ACHN (cell line): ENCODE measurements at regions not wholly inside any gene's neighbourhood (a gene's known extent, or its start where the extent isn't known, plus 50 kb on each side); places are given as distances from the start of the nearest gene placed in this dataset.
A peak's percentile ranks its signal among the peaks of the same experiment; 100 is the strongest.

Source experiments
- DNase-seq: peaks from one replicate; pipeline ENCODE4 v3.0.0-alpha.2; 2015
- in situ Hi-C: cut with HindIII; loops from 2 replicates; pipeline ENCODE4 v1.10.0; 2017; ENCODE audit warnings: low sequenced_read_pairs, low pct_ligation_motif_present, low pct_unique_long_range_greater_than_20kb

GRCh38 chr13:104841110-104841509 is 1694.4 kb downstream of the EFNB2 start:
- no peak for DNase-seq
- in situ Hi-C loops: no loop called here

GRCh38 chr13:104837756-104838155 is 1697.7 kb downstream of the EFNB2 start:
- no peak for DNase-seq
- in situ Hi-C loops: no loop called here

GRCh38 chr13:104833221-104833620 is 1702.2 kb downstream of the EFNB2 start:
- DNase-seq: no peak
- in situ Hi-C loops: no loop called here

DNA sequence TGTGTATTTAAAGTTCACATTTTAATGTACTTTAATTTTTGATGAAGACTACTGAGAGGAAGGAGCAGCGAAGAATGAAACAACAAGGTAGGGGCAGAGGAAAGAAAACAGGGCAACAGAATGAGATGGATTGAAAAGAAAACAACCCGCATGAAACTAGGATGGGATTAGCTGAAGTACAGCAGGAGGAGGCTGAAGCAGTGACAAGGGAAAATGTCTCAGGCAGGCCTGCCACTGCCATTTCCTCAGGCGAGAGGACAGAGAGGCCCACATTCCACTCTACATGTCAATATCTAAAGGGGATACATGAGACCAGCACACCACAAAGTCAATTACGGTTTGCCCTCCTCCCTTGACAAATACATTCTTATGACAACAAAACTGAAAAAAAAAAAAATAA is 1703.2 kb downstream of the EFNB2 start:
- in situ Hi-C loops: no loop called here
- DNase-seq: no peak

DNA sequence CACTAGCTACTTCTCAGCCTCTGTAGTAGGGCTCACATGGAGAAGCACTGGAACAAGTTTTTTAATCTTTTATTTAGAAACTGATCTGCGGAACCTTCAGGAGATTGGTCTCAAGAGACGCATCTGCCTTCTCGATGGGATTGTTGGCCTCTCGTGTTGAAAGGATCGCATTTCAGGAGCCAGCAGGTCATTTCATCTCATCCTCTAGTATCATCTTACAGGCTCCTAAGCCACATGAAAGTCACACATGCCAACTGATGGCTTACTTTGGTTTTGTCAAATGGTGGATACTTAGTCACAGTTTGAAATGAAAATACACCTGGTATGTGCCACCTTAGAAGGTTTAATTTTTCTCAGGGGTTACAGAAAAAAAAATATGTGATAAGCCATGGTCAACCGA is 1703.6 kb downstream of the EFNB2 start:
- in situ Hi-C loops: no loop called here
- DNase-seq: no peak

DNA sequence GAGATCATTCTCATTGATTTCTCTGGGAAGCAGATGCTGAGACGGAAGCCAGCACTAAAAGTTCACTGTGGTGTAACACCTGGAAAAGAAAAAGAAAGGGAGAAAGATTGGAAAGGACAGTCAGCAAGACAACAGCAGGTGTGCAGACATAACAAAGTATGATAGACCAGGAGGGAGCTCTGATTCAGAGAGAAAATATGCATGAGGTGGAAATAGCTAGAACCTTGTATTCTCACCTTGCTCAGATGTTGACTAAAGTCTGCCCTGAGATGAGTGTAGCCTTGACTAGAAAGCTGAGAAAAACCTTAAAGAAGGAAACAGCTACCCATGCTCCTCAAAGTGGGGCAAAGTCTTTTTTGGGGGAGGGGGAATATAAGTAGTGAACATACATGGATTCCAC is 1711.8 kb downstream of the EFNB2 start:
- no peak for DNase-seq
- in situ Hi-C loops: no loop called here

- DNase-seq: no peak
- in situ Hi-C loops: no loop called here
Measured at GRCh38 chr13:104823071-104823470, 1712.4 kb downstream of the EFNB2 start.

DNA sequence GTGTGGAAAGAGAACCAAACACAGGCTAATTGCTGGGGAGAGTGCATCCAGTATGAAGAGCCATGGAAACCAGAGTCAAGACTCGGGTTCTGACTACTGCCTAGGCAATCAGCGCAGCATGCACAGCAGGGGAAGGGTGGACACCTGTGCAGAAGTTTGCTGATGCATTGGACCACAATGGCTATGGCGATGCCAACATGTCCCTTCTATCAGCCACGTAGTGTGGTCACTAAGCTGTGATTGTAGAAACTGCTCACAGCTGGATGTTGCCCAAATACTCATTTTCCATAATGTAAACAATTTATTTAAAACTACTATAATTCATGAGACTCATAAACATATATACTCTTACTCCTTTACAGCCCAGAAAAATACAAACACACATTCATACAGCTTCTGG is 1718.2 kb downstream of the EFNB2 start:
- in situ Hi-C loops: no loop called here
- no peak for DNase-seq

GRCh38 chr13:104816726-104817125 is 1718.7 kb downstream of the EFNB2 start:
- in situ Hi-C loops: no loop called here
- no peak for DNase-seq

DNA sequence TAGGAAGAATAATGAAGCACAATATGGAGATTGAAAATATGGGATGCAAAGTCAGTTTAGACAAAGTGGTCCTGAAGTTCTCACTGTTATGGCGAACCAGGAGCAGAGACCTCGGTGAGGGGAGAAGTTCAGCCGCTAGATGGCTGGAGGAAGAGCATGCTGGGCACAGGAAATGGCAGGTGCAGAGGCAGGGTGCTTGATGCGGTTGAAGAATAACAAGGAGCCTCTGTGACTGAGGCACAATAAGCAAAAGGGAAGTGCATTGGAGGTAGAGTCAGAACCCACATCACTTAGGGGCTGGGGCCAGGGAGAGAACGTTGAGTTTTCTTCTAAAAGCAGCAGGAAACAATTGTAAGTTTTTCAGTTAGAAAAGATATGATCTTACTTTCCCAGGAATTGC is 1725.2 kb downstream of the EFNB2 start:
- in situ Hi-C loops: no loop called here
- no peak for DNase-seq

GRCh38 chr13:104809483-104809882 is 1726.0 kb downstream of the EFNB2 start:
- in situ Hi-C loops: no loop called here
- no peak for DNase-seq

DNA sequence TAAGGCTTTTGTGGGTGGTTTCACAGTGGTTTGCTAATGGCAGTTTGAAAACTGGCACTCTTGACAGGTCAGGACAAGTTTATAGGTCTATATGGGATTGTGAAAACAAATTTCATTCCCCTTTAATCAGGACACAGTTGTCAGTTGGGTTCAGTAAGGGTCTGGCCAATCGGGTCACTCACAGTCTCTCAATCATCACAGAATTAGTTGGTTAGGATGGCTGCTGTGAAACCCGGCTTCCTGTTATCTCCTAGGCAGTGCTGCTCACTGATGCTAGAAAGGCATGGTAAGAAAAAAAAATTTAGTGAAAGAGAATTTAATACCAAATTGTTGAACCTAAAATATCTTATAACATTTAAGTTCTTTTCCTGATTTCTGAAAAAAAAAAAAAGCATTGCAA is 1730.1 kb downstream of the EFNB2 start:
- no peak for DNase-seq
- in situ Hi-C loops: no loop called here

DNA sequence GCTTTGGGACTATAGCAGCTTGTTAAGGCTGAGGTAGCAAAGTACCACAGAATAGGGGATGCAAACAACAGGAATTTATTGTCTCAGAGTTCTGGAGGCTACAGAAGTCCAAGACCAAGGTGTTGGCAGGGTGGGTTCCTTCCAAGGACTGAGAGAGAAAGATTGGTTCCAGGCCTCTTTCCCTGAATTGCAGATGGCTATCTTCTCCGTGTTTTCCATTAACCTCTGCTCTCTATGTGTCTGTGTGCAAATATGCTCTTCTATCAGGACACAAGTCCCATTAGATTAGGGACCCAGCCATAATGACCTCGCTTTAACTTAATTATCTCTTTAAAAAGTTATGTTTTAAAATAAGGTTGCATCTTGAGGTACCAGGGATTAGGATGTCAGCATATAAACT is 1732.9 kb upstream of the SLC10A2 start:
- DNase-seq: no peak
- in situ Hi-C loops: no loop called here

GRCh38 chr13:104798486-104798885 is 1732.3 kb upstream of the SLC10A2 start:
- no peak for DNase-seq

DNA sequence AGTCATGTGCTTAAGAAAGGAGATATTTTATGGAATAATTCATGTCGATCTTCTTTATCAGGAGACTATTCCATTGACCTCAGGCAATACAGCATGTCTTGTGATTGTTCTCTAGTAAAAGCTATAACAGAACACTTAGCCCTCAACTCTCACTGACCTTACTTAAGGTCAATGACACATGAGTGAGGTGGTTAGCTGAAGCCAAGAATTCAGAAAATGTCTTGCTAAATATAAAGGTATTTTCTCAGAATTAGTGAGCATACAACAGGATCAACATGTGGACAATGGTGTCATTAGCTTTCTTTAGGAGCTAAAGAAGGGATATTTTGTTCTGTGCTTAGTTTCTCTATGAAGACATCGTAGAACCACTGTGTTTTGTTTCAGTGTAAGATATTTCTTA is 1730.4 kb upstream of the SLC10A2 start:
- in situ Hi-C loops: no loop called here
- DNase-seq: no peak

More at GRCh38 chr13:104798486-104798885, 1732.3 kb upstream of the SLC10A2 start:
- in situ Hi-C loops: no loop called here

DNA sequence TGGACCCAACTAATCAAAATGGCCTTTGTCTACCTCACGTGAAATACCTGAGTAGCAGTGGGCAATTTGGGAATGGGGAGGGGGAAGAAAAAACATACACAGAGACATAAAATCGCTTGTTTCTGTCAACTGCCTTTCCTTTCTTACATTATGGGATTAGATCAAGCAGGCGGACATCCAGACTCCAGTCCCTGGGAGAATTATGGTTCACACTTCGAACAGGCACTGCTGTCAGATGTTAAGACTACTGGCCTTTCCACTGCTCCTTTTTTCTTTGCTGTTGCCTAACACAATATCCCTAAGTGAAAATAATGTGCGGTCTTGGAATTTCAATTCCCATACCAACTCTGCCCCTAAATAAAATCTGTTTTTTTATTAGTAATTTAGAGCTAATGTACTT is 1719.7 kb upstream of the SLC10A2 start:
- in situ Hi-C loops: no loop called here
- no peak for DNase-seq

GRCh38 chr13:104784891-104785290 is 1718.7 kb upstream of the SLC10A2 start:
- no peak for DNase-seq
- in situ Hi-C loops: no loop called here

GRCh38 chr13:104782741-104783140 is 1716.5 kb upstream of the SLC10A2 start:
- no peak for DNase-seq
- in situ Hi-C loops: no loop called here

- no peak for DNase-seq
- in situ Hi-C loops: no loop called here
Measured at GRCh38 chr13:104779311-104779993, 1713.2 kb upstream of the SLC10A2 start.

DNA sequence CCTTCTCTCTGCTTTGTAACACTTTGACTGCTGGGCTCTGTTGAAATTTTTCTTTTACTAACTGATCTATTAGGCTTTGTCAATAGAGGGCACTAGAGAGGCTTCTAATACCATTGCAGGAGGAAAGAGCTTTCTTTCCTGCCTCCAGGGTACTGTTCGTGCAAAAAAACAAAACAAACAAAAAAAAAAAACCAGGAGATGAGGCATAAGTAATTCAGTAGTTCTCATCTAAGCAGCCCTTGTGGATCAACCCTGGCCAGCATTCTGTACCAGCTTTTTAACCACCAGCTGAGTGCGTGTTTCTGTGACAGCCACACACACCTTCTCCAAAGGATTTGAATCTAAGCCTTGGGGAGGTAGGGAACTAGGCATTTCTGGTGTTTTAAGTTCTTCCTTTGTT is 1707.6 kb upstream of the SLC10A2 start:
- peak; percentile 55 for DNase-seq
- in situ Hi-C loops: no loop called here

DNA sequence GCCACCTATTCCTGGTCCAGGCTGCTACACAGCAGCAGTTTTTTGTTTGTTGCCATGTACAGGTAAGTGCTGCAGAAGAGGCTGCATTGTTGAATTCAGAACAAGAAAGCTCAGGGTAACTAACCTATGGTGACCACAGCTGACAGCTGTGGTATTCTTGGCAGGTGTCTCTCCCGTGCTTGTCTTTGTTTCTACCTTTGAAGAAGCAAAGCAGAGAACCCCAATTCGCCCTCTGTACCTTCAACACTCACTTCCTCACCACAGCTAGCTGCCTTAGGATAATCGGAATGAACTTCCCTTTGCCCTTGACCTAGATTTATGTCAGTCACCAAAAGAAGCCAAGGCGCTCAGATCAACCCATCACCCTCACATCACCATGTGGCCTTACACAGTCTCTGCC is 1703.3 kb upstream of the SLC10A2 start:
- in situ Hi-C loops: no loop called here
- no peak for DNase-seq
